ENCODE measurements at regions not wholly inside any gene's neighbourhood (a gene's known extent, or its start where the extent isn't known, plus 50 kb on each side); places are given as distances from the start of the nearest gene placed in this dataset.

DNA sequence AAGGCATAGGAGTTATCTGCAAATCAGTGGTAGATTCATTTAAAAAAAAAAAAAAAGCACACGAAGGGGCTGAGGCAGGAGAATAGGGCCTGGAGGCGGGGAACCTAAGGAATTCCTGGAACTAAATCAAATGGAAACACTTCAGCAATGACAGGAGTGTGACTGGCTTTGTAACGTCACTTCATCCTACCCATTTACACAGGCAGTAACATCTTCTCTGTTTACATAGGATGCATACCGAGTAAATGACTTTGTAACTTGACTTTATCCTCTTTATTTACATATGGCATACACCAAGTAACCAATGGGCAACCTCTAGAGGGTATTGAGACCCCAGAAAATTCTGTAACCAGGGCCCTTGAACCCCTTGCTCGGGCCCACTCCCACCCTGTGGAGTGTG, 56.4 kb upstream of the IYD start:
- no peak for DNase-seq
- TF ChIP-seq, protein P1, sequence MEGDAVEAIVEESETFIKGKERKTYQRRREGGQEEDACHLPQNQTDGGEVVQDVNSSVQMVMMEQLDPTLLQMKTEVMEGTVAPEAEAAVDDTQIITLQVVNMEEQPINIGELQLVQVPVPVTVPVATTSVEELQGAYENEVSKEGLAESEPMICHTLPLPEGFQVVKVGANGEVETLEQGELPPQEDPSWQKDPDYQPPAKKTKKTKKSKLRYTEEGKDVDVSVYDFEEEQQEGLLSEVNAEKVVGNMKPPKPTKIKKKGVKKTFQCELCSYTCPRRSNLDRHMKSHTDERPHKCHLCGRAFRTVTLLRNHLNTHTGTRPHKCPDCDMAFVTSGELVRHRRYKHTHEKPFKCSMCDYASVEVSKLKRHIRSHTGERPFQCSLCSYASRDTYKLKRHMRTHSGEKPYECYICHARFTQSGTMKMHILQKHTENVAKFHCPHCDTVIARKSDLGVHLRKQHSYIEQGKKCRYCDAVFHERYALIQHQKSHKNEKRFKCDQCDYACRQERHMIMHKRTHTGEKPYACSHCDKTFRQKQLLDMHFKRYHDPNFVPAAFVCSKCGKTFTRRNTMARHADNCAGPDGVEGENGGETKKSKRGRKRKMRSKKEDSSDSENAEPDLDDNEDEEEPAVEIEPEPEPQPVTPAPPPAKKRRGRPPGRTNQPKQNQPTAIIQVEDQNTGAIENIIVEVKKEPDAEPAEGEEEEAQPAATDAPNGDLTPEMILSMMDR (IDR thresholded peaks at IDR 0.05), result no peak
- TF ChIP-seq POLR2A (IDR thresholded peaks at IDR 0.05), result no peak
- WGBS, 2 donors, result 70 to 78% methylated on average over 5 of the region's 5 CpGs
- no peaks in the 10 kb centered on the region for H3K9me3 ChIP-seq
- no peak overlapping the region for H3K4me3 ChIP-seq (replicated peaks in 1 of 3)
- intact Hi-C loops (cut with DNase I), result no loop called here
- H3K27me3 ChIP-seq, result no peaks in the 10 kb centered on the region
- H3K36me3 ChIP-seq, result no peaks in the 10 kb centered on the region
- H3K4me1 ChIP-seq, result peaks cover 0 to 6% of the 10 kb centered on the region in 2 donors
- no peak overlapping the region for H3K27ac ChIP-seq

DNA sequence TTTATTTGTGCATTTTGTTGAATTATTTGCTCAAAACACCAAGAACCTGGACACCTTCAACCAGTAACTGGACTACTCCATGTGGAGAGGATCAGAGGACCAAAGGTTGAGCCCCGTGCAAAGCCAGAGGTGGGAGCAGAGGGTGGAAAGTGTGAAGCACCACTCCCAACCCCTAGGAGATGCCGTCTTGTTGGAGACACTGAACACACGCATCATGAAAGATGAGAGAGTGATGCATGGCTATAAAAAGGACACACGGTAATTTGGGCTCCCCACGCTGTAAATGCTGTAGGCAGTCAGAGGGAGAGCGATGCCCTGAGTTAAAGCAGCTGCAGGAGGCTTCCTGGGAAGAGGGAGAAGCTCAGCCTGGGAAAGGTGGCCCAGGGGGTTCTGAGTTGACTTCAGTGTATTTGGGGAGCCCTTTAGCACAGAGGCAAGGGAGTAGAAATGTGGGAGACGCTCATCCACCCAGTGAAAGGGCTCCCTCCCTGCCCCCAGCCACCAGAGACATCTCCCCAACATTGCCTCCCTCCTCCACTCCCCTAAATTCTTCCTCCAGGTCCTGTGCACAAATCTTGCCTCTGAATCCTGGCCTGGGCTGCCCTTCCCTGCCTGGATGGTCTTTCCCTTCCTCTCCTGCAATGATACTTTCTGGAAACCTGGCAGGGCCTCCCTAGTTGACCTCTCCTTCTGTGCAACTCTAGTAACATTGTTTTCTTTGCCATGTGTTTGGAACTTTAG, 55.8 kb upstream of the IYD start:
- DNase-seq, result no peak
- 92 to 95% methylated on average over 7 of the region's 7 CpGs for WGBS, 2 donors
- intact Hi-C loops (cut with DNase I), result no loop called here

DNA sequence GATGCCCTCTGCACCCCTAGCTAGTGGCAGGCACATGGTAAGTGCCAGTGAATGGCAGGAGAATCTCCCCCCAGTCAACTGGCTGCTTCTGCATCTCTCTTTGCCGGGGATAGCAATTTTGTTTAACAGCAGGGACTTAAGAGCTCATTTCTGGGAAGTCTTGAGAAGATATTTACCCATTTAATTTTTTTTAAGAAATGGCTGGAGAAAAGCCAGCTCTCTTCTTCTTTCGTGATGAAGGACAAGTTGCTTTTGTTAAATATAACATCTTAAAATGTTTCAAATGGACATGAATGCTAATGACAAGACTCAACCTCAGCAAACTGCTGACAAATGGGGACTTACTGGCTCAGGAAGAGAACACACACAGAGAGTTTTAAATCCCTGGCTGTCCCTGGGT, 55.0 kb upstream of the IYD start:
- Histone ChIP-seq H3K9me3 (no peaks in the 10 kb centered on the region), H3K4me1 (peaks cover 0 to 6% of the 10 kb centered on the region in 2 donors), H3K27me3 (no peaks in the 10 kb centered on the region), H3K36me3 (no peaks in the 10 kb centered on the region), H3K27ac (no peak overlapping the region), H3K4me3 (replicated peaks in 1 of 3) (no peak overlapping the region)
- intact Hi-C loops (cut with DNase I), result no loop called here
- WGBS, 2 donors, result 40 to 51% methylated on average over 2 of the region's 2 CpGs
- TF ChIP-seq, protein P1 (IDR thresholded peaks at IDR 0.05), result no peak
- no peak for TF ChIP-seq POLR2A (IDR thresholded peaks at IDR 0.05)
- no peak for DNase-seq

More for the DNA sequence above, 55.8 kb upstream of the IYD start:
- H3K27me3 ChIP-seq, result no peaks in the 10 kb centered on the region
- TF ChIP-seq, protein P1 (IDR thresholded peaks at IDR 0.05), result no peak
- TF ChIP-seq POLR2A (IDR thresholded peaks at IDR 0.05), result no peak
- peaks cover 0 to 6% of the 10 kb centered on the region in 2 donors for H3K4me1 ChIP-seq
- no peaks in the 10 kb centered on the region for H3K9me3 ChIP-seq
- no peak overlapping the region for H3K27ac ChIP-seq
- no peaks in the 10 kb centered on the region for H3K36me3 ChIP-seq
- H3K4me3 ChIP-seq (replicated peaks in 1 of 3), result no peak overlapping the region

DNA sequence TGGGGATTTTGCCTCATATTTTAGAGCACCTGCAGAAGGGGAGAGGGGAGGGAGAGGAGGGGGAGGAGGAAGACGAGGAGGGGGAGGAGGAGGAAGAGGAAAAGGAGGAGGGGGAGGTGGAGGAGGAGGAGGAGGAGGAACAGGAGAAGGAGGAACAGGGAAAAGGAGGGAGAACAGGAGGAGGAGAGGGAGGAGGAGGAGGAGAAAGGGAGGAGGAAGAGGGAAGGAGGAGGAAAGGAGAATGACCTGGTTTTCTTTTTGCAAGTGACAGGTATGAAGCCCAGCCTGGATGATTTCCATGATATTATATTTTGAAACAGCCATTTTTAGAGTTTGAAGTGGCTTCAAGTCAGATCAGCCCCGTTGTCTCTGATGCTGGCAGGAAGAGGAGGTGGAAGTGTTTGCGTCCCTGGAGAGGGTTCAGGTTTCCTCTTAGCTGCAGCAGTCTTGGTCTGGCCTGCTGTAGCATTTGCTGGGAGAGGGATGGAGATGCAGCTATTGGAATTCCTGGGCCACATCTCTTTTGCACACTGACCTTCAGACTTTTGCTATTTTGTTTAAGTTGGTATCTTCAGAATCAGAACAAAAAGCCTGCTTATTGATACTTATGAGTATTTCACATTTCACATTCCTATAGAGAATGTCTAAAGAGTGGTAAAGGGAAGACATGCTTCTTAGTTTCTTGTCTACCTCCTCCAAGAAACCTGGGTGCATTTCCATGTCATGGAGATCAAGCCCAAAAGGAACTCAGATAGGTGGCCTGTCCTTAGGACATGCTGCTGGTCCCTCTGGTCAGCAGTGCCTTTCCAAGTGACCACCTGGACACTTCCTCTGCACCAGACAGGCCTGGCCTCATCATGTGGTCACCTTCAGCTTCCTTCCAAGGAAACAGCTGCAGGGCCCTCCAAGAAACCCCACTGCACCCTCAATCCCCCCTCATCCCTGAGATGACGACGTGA, 54.3 kb upstream of the IYD start:
- Histone ChIP-seq H3K36me3 (no peaks in the 10 kb centered on the region), H3K27ac (no peak overlapping the region), H3K4me3 (replicated peaks in 1 of 3) (no peak overlapping the region), H3K9me3 (no peaks in the 10 kb centered on the region), H3K4me1 (peaks cover 0 to 6% of the 10 kb centered on the region in 2 donors), H3K27me3 (no peaks in the 10 kb centered on the region)
- 62 to 70% methylated on average over 5 of the region's 5 CpGs for WGBS, 2 donors
- intact Hi-C loops (cut with DNase I), result no loop called here
- DNase-seq, result no peak
- TF ChIP-seq, protein P1 (IDR thresholded peaks at IDR 0.05), result no peak
- no peak for TF ChIP-seq POLR2A (IDR thresholded peaks at IDR 0.05)

DNA sequence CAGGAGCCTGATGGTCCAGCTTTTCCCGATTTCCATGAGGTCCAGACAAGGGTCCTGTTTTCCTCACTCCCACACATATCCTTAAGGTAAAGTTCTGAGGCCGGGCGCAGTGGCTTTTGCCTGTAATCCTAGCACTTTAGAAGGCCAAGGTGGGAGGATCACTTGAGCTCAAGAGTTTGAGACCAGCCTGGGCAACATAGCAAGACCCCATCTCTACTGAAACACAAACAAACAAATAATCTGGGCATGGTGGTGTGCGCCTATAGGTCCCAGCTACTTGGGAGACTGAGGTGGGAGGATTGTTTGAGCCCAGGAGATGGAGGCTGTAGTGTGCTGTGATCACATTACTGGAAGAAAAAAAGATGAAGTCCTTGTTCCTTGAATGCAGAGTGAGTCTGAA, 53.2 kb upstream of the IYD start:
- peaks cover 3 to 6% of the 10 kb centered on the region in 2 donors for H3K4me1 ChIP-seq
- H3K27ac ChIP-seq, result no peak overlapping the region
- H3K27me3 ChIP-seq, result no peaks in the 10 kb centered on the region
- H3K9me3 ChIP-seq, result no peaks in the 10 kb centered on the region
- WGBS, 2 donors, result 98 to 100% methylated on average over 4 of the region's 4 CpGs
- no peak overlapping the region for H3K4me3 ChIP-seq (replicated peaks in 1 of 3)
- no peak for TF ChIP-seq POLR2A (IDR thresholded peaks at IDR 0.05)
- TF ChIP-seq, protein P1 (IDR thresholded peaks at IDR 0.05), result no peak
- H3K36me3 ChIP-seq, result no peaks in the 10 kb centered on the region
- intact Hi-C loops (cut with DNase I), result no loop called here
- DNase-seq, result no peak

Data from thyroid gland (tissue), 4 donors.